ENCODE measurements at regions not wholly inside any gene's neighbourhood (a gene's known extent, or its start where the extent isn't known, plus 50 kb on each side); places are given as distances from the start of the nearest gene placed in this dataset.

DNA sequence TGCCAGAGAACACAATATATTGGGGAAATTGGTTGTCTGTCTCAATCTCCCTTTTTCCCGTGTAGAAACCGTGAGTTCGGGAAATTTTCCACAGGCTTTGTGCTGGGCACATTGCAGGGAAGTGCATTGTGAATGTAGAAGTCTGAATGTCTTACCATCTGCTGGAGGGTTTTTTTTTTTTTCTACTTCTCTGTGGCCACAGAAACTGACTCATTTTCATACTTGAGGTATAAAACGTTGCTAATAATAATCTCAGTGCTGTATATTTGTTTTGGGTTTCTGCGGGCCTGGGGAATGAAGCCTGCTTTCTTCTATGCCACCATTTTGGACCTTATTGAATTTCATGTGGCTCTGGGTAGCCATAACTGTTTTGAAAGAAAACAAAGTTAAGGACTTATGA is 1001.2 kb downstream of the STIM2 start:
- no peaks in the 10 kb centered on the region for H3K27me3 ChIP-seq (replicated peaks; ENCODE audit: control insufficient read depth, insufficient read depth, low read length)
- no peaks in the 10 kb centered on the region for H3K9me3 ChIP-seq (ENCODE audit: control insufficient read depth, low read length)
- H3K4me3 ChIP-seq (ENCODE audit: low read length), result no peak overlapping the region
- no peaks in the 10 kb centered on the region for H3K4me1 ChIP-seq (ENCODE audit: control insufficient read depth, insufficient read depth, low read length)
- DNase-seq (ENCODE audit: low read depth), result peak; percentile 14
- no peak overlapping the region for H3K9ac ChIP-seq (ENCODE audit: low read length)
- H3K36me3 ChIP-seq (ENCODE audit: control insufficient read depth, insufficient read depth, low read length, severe bottlenecking), result no peaks in the 10 kb centered on the region

- DNase-seq (ENCODE audit: low read depth), result peak; percentile 44
- Histone ChIP-seq H3K36me3 (ENCODE audit: control insufficient read depth, insufficient read depth, low read length, severe bottlenecking) (no peaks in the 10 kb centered on the region), H3K9me3 (ENCODE audit: control insufficient read depth, low read length) (no peaks in the 10 kb centered on the region), H3K4me3 (ENCODE audit: low read length) (no peak overlapping the region), H3K27me3 (replicated peaks; ENCODE audit: control insufficient read depth, insufficient read depth, low read length) (no peaks in the 10 kb centered on the region), H3K9ac (ENCODE audit: low read length) (no peak overlapping the region), H3K4me1 (ENCODE audit: control insufficient read depth, insufficient read depth, low read length) (no peaks in the 10 kb centered on the region)
Measured at GRCh38 chr4:27873596-27873995, 1013.0 kb downstream of the STIM2 start.

GRCh38 chr4:27881705-27882104 is 1021.1 kb downstream of the STIM2 start:
- H3K36me3 ChIP-seq (ENCODE audit: control insufficient read depth, insufficient read depth, low read length, severe bottlenecking), result no peaks in the 10 kb centered on the region
- no peak for DNase-seq (ENCODE audit: low read depth)
- no peak overlapping the region for H3K9ac ChIP-seq (ENCODE audit: low read length)
- no peaks in the 10 kb centered on the region for H3K27me3 ChIP-seq (replicated peaks; ENCODE audit: control insufficient read depth, insufficient read depth, low read length)
- no peak overlapping the region for H3K4me3 ChIP-seq (ENCODE audit: low read length)
- no peaks in the 10 kb centered on the region for H3K9me3 ChIP-seq (ENCODE audit: control insufficient read depth, low read length)
- H3K4me1 ChIP-seq (ENCODE audit: control insufficient read depth, insufficient read depth, low read length), result peaks cover 7% of the 10 kb centered on the region

GRCh38 chr4:27886120-27886519 is 1025.5 kb downstream of the STIM2 start:
- Histone ChIP-seq H3K36me3 (ENCODE audit: control insufficient read depth, insufficient read depth, low read length, severe bottlenecking) (no peaks in the 10 kb centered on the region), H3K27me3 (replicated peaks; ENCODE audit: control insufficient read depth, insufficient read depth, low read length) (no peaks in the 10 kb centered on the region), H3K4me3 (ENCODE audit: low read length) (no peak overlapping the region), H3K4me1 (ENCODE audit: control insufficient read depth, insufficient read depth, low read length) (peaks cover 8% of the 10 kb centered on the region), H3K9ac (ENCODE audit: low read length) (no peak overlapping the region), H3K9me3 (ENCODE audit: control insufficient read depth, low read length) (no peaks in the 10 kb centered on the region)
- peak; percentile 45 for DNase-seq (ENCODE audit: low read depth)

GRCh38 chr4:27887646-27888045 is 1027.0 kb downstream of the STIM2 start:
- no peaks in the 10 kb centered on the region for H3K27me3 ChIP-seq (replicated peaks; ENCODE audit: control insufficient read depth, insufficient read depth, low read length)
- DNase-seq (ENCODE audit: low read depth), result peak; percentile 62
- H3K4me1 ChIP-seq (ENCODE audit: control insufficient read depth, insufficient read depth, low read length), result peaks cover 8% of the 10 kb centered on the region
- H3K4me3 ChIP-seq (ENCODE audit: low read length), result no peak overlapping the region
- H3K9me3 ChIP-seq (ENCODE audit: control insufficient read depth, low read length), result no peaks in the 10 kb centered on the region
- no peak overlapping the region for H3K9ac ChIP-seq (ENCODE audit: low read length)
- no peaks in the 10 kb centered on the region for H3K36me3 ChIP-seq (ENCODE audit: control insufficient read depth, insufficient read depth, low read length, severe bottlenecking)

DNA sequence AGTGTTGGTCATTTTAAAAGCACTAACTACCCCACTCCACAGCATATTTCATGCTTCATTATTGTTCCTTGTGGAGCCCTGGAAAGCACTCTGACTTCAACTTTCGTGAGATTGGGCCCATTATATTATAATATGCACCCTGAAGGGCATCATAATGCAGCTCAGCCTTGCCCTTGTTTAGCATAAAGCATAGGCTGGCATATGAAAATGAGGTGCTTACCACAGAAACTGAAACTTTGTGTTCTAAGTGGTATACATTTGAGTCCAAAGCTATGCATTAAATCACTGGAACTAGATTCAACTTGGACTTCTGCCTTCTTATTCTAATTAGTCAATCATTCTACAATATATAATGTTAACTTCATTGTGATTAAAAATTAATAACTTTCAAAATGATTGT is 1027.9 kb downstream of the STIM2 start:
- H3K9me3 ChIP-seq (ENCODE audit: control insufficient read depth, low read length), result no peaks in the 10 kb centered on the region
- H3K9ac ChIP-seq (ENCODE audit: low read length), result no peak overlapping the region
- no peaks in the 10 kb centered on the region for H3K27me3 ChIP-seq (replicated peaks; ENCODE audit: control insufficient read depth, insufficient read depth, low read length)
- H3K36me3 ChIP-seq (ENCODE audit: control insufficient read depth, insufficient read depth, low read length, severe bottlenecking), result no peaks in the 10 kb centered on the region
- peaks cover 8% of the 10 kb centered on the region for H3K4me1 ChIP-seq (ENCODE audit: control insufficient read depth, insufficient read depth, low read length)
- no peak for DNase-seq (ENCODE audit: low read depth)
- no peak overlapping the region for H3K4me3 ChIP-seq (ENCODE audit: low read length)

DNA sequence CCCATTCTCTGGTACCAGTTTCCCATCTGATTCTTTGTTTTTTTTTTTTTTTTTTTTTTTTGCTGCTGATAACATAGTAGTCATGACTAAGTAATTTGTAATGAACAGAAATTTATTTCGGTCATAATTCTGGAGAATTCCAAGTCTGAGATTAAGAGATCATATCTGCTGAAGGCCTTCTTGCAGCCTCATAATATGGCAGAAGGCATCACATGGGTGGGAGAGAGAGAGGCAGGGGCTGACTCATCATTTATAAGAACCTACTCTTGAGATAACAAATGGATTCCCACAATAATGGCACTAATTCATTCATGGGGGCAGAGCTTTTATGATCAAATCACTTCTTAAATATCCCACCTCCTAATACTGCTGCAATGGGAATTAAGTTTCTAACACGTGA is 1034.3 kb downstream of the STIM2 start:
- no peaks in the 10 kb centered on the region for H3K9me3 ChIP-seq (ENCODE audit: control insufficient read depth, low read length)
- no peaks in the 10 kb centered on the region for H3K27me3 ChIP-seq (replicated peaks; ENCODE audit: control insufficient read depth, insufficient read depth, low read length)
- no peak overlapping the region for H3K9ac ChIP-seq (ENCODE audit: low read length)
- DNase-seq (ENCODE audit: low read depth), result no peak
- no peaks in the 10 kb centered on the region for H3K36me3 ChIP-seq (ENCODE audit: control insufficient read depth, insufficient read depth, low read length, severe bottlenecking)
- H3K4me1 ChIP-seq (ENCODE audit: control insufficient read depth, insufficient read depth, low read length), result no peaks in the 10 kb centered on the region
- H3K4me3 ChIP-seq (ENCODE audit: low read length), result no peak overlapping the region

DNA sequence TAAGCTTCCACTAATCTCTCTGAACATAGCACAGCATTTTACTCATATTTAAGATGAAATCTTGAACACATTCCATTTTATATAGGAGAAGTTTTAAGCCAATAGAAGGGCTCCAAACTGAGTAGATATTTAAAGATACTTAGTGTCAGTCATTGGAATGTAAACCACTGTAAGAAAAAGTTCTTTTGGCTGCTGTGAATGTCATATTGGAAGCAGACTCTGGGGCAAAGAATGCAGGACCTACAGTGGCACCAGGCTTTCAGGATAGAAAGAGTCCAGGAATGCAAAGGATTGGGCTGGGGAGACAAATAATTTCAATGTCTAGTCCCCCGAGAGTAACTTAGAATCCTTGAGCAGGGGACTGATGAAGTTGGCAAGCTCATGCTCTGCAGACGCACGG is 1047.7 kb downstream of the STIM2 start:
- H3K4me3 ChIP-seq (ENCODE audit: low read length), result no peak overlapping the region

GRCh38 chr4:27910227-27910626 is 1049.6 kb downstream of the STIM2 start:
- H3K4me1 ChIP-seq (ENCODE audit: control insufficient read depth, insufficient read depth, low read length), result no peaks in the 10 kb centered on the region
- H3K27me3 ChIP-seq (replicated peaks; ENCODE audit: control insufficient read depth, insufficient read depth, low read length), result no peaks in the 10 kb centered on the region
- DNase-seq (ENCODE audit: low read depth), result no peak
- H3K4me3 ChIP-seq (ENCODE audit: low read length), result no peak overlapping the region
- H3K9ac ChIP-seq (ENCODE audit: low read length), result no peak overlapping the region
- no peaks in the 10 kb centered on the region for H3K36me3 ChIP-seq (ENCODE audit: control insufficient read depth, insufficient read depth, low read length, severe bottlenecking)
- no peaks in the 10 kb centered on the region for H3K9me3 ChIP-seq (ENCODE audit: control insufficient read depth, low read length)

More for the DNA sequence above, 1047.7 kb downstream of the STIM2 start:
- Histone ChIP-seq H3K27me3 (replicated peaks; ENCODE audit: control insufficient read depth, insufficient read depth, low read length) (no peaks in the 10 kb centered on the region), H3K9ac (ENCODE audit: low read length) (no peak overlapping the region), H3K9me3 (ENCODE audit: control insufficient read depth, low read length) (no peaks in the 10 kb centered on the region), H3K36me3 (ENCODE audit: control insufficient read depth, insufficient read depth, low read length, severe bottlenecking) (no peaks in the 10 kb centered on the region), H3K4me1 (ENCODE audit: control insufficient read depth, insufficient read depth, low read length) (no peaks in the 10 kb centered on the region)
- DNase-seq (ENCODE audit: low read depth), result peak; percentile 41

GRCh38 chr4:27911047-27911446 is 1050.4 kb downstream of the STIM2 start:
- Histone ChIP-seq H3K9ac (ENCODE audit: low read length) (no peak overlapping the region), H3K9me3 (ENCODE audit: control insufficient read depth, low read length) (no peaks in the 10 kb centered on the region), H3K4me1 (ENCODE audit: control insufficient read depth, insufficient read depth, low read length) (no peaks in the 10 kb centered on the region), H3K4me3 (ENCODE audit: low read length) (no peak overlapping the region), H3K36me3 (ENCODE audit: control insufficient read depth, insufficient read depth, low read length, severe bottlenecking) (no peaks in the 10 kb centered on the region), H3K27me3 (replicated peaks; ENCODE audit: control insufficient read depth, insufficient read depth, low read length) (no peaks in the 10 kb centered on the region)
- DNase-seq (ENCODE audit: low read depth), result no peak

DNA sequence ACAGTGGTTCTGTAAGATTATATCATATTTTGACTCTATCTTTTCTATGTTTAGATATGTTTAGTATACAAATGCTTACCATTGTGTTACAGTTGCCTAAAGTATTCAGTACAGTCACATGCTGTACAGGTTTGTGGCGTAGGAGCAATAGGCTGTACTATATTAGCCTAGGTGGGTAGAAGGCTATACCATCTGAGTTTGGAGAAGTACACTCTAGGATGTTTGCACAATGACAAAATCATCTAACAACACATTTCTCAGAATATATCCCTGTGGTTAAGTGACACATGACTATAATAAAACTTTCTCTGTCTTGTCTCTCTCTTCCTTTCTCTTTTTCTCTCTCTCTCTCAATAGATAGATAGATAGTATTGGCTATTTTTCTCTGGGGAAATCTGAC is 1053.1 kb downstream of the STIM2 start:
- no peak overlapping the region for H3K4me3 ChIP-seq (ENCODE audit: low read length)
- no peaks in the 10 kb centered on the region for H3K27me3 ChIP-seq (replicated peaks; ENCODE audit: control insufficient read depth, insufficient read depth, low read length)
- no peaks in the 10 kb centered on the region for H3K4me1 ChIP-seq (ENCODE audit: control insufficient read depth, insufficient read depth, low read length)
- no peak for DNase-seq (ENCODE audit: low read depth)
- no peaks in the 10 kb centered on the region for H3K36me3 ChIP-seq (ENCODE audit: control insufficient read depth, insufficient read depth, low read length, severe bottlenecking)
- no peaks in the 10 kb centered on the region for H3K9me3 ChIP-seq (ENCODE audit: control insufficient read depth, low read length)
- no peak overlapping the region for H3K9ac ChIP-seq (ENCODE audit: low read length)

GRCh38 chr4:27915822-27916221 is 1055.2 kb downstream of the STIM2 start:
- Histone ChIP-seq H3K4me1 (ENCODE audit: control insufficient read depth, insufficient read depth, low read length) (no peaks in the 10 kb centered on the region), H3K9me3 (ENCODE audit: control insufficient read depth, low read length) (no peaks in the 10 kb centered on the region), H3K27me3 (replicated peaks; ENCODE audit: control insufficient read depth, insufficient read depth, low read length) (no peaks in the 10 kb centered on the region), H3K4me3 (ENCODE audit: low read length) (no peak overlapping the region), H3K36me3 (ENCODE audit: control insufficient read depth, insufficient read depth, low read length, severe bottlenecking) (no peaks in the 10 kb centered on the region), H3K9ac (ENCODE audit: low read length) (no peak overlapping the region)
- no peak for DNase-seq (ENCODE audit: low read depth)

Measured in adipocyte (in vitro differentiated cells).